ENCODE measurements at regions not wholly inside any gene's neighbourhood (a gene's known extent, or its start where the extent isn't known, plus 50 kb on each side); places are given as distances from the start of the nearest gene placed in this dataset.

GRCh38 chr5:2995035-2995434, 243.6 kb upstream of the IRX2 start:
- no peak overlapping the region for H3K27ac ChIP-seq
- TF ChIP-seq ZFX (IDR thresholded peaks at IDR 0.05; ENCODE audit: borderline replicate concordance) = no peak
- TF ChIP-seq CTCF (IDR thresholded peaks at IDR 0.05) = no peak

DNA sequence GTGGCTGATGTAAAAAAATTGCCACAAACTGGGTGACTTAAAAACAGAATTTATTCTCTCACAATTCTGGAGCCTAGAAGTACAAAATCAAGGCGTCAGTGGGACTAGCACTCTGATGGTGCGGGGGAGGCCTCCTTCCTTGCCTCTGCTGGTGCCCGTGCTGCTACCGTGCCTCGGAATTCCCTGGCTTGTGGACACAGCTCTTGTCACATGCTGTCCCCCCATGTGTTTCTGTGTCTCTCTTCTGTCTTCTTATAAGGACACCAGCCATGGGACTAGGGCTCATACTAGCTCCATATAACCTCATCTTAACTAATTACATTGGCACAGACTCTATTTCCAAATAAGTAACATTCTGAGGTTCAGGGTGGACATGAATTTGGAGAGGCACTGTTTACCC, 242.3 kb upstream of the IRX2 start:
- TF ChIP-seq CTCF (IDR thresholded peaks at IDR 0.05) = no peak
- TF ChIP-seq ZFX (IDR thresholded peaks at IDR 0.05; ENCODE audit: borderline replicate concordance) = no peak
- no peak overlapping the region for H3K27ac ChIP-seq

DNA sequence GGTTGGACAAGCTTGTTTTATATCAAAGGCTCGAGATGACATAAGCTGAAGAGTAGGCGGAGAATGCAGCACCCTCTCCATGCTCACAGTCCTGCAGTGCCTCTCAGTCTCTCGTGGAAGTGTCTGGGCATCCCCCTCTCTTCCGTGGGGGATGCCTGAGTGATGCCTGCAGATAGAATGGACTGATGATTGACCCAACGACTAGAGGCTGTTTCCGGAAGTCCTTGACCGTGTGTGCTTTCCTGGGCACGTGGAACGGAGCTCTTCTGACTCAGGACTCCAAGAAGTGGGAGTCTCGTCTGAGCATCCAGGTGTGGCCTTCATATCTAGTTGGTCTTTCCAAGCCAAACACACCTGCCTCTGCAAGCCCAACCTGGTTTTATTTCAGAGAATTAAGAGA, 241.8 kb upstream of the IRX2 start:
- TF ChIP-seq CTCF (IDR thresholded peaks at IDR 0.05) (no peak), ZFX (IDR thresholded peaks at IDR 0.05; ENCODE audit: borderline replicate concordance) (no peak)
- no peak overlapping the region for H3K27ac ChIP-seq

DNA sequence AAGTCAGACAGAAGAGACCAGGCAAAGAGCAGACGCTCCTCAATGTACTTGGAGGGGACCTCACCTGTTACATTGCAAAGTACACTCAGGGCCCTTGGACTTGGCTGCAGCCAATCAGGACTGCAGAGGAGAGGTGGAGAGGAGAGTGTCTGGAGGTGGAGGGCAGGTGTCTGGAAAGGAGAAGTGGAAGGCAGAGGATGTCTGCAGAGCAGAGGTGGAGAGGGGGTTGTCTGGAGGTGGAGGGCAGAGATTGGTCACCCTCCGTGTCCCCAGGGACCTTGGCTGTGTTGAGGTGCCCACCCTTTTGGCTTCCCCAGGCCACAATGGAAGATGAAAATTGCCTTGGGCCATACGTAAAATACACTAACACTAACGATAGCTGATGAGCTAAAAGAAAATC, 241.3 kb upstream of the IRX2 start:
- TF ChIP-seq ZFX (IDR thresholded peaks at IDR 0.05; ENCODE audit: borderline replicate concordance) (no peak), CTCF (IDR thresholded peaks at IDR 0.05) (no peak)

GRCh38 chr5:2991884-2992283, 240.4 kb upstream of the IRX2 start:
- TF ChIP-seq CTCF (IDR thresholded peaks at IDR 0.05) (no peak), ZFX (IDR thresholded peaks at IDR 0.05; ENCODE audit: borderline replicate concordance) (no peak)

More for the DNA sequence above, 241.3 kb upstream of the IRX2 start:
- H3K27ac ChIP-seq = no peak overlapping the region

DNA sequence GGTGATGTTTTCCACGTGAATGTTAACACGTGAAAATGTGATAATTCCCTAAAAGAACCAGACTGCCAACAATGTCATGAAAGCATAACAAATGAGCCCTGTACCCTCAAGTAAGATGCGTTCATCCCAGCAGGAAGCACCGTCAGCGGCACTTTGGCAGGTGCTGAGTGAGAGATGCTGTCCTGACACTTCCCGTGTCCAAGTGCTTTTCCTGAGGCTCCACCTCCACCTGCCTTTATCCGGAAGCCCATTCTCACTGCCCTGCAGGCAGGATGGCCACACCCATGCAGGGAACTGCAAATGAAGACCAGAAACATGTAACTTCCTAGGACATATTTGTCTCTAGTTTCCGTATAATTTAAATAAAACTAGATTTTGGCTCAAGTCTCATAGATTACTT, 238.0 kb upstream of the IRX2 start:
- no peak overlapping the region for H3K27ac ChIP-seq
- no peak for TF ChIP-seq CTCF (IDR thresholded peaks at IDR 0.05)

More at GRCh38 chr5:2991884-2992283, 240.4 kb upstream of the IRX2 start:
- no peak overlapping the region for H3K27ac ChIP-seq

GRCh38 chr5:2986301-2986700, 234.8 kb upstream of the IRX2 start:
- no peak overlapping the region for H3K27ac ChIP-seq
- no peak for TF ChIP-seq ZFX (IDR thresholded peaks at IDR 0.05; ENCODE audit: borderline replicate concordance)
- TF ChIP-seq CTCF (IDR thresholded peaks at IDR 0.05) = no peak
